Ovary (tissue), 3 donors: ENCODE measurements at regions not wholly inside any gene's neighbourhood (a gene's known extent, or its start where the extent isn't known, plus 50 kb on each side); places are given as distances from the start of the nearest gene placed in this dataset.

Experiments used
- EP300 ChIP-seq: sonication (generic); formaldehyde crosslinking; IDR thresholded peaks from one replicate; pipeline ENCODE4 v1.6.1; 2017; ENCODE audit warnings: antibody characterized with exemption
- POLR2A ChIP-seq: fragments of 450-650 bp; IDR thresholded peaks from one replicate; pipeline ENCODE4 v1.6.1; 2017; ENCODE audit warnings: antibody characterized with exemption, mild to moderate bottlenecking, moderate library complexity
- TF ChIP-seq, protein P1 (sequence below), 3 donors: fragments of 450-650 bp in 2 of 3; fragments of 200-600 bp in 1 of 3; IDR thresholded peaks; one replicate each; pipeline versions ENCODE4 v1.5.1 to v1.8.0; 2016 to 2022; ENCODE audit warnings: antibody characterized with exemption in 3 of 3, mild to moderate bottlenecking in 1 of 3
- donor health status: DM: no; HTN: no; CAD: no.

DNA sequence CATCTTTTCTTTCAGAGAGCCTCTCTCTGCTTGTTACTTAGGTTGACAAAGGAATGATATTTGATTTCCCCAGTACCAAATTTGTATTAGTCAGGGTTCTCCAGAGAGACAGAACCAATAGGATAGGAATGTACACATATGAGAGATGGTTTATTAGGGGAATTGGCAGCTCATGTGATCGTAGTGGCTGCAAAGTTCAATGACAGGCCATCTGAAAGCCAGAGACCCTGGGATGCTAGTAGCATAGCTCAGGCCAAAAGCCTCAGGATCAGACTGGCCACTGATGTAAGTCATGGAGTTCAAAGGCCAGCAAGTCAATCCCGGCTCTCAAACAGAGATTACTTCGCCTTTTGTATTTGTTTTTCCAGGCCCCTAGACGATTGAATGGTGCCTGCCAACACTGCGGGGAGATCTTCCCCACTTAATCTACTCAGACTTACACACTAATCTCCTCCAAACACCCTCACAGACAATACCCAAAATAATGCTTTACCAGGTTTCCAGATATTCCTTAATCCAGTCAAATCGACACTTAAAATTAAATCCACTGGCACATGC is 215.5 kb downstream of the ALDH8A1 start:
- TF ChIP-seq, protein P1, sequence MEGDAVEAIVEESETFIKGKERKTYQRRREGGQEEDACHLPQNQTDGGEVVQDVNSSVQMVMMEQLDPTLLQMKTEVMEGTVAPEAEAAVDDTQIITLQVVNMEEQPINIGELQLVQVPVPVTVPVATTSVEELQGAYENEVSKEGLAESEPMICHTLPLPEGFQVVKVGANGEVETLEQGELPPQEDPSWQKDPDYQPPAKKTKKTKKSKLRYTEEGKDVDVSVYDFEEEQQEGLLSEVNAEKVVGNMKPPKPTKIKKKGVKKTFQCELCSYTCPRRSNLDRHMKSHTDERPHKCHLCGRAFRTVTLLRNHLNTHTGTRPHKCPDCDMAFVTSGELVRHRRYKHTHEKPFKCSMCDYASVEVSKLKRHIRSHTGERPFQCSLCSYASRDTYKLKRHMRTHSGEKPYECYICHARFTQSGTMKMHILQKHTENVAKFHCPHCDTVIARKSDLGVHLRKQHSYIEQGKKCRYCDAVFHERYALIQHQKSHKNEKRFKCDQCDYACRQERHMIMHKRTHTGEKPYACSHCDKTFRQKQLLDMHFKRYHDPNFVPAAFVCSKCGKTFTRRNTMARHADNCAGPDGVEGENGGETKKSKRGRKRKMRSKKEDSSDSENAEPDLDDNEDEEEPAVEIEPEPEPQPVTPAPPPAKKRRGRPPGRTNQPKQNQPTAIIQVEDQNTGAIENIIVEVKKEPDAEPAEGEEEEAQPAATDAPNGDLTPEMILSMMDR (IDR thresholded peaks at IDR 0.05), result no peak
- no peak for TF ChIP-seq EP300
- TF ChIP-seq POLR2A, result no peak
